ENCODE measurements at regions not wholly inside any gene's neighbourhood (a gene's known extent, or its start where the extent isn't known, plus 50 kb on each side); places are given as distances from the start of the nearest gene placed in this dataset.

- Histone ChIP-seq H3K27me3 (no peaks in the 10 kb centered on the region), H3K9me3 (peaks cover 4% of the 10 kb centered on the region), H3K4me3 (no peak overlapping the region), H3K36me3 (no peaks in the 10 kb centered on the region), H3K27ac (no peak overlapping the region), H3K4me1 (no peaks in the 10 kb centered on the region)
- no peak for DNase-seq (ENCODE audit: extremely low spot score in 2 of 2)
- TF ChIP-seq CTCF (IDR thresholded peaks at IDR 0.05) = no peak
- TF ChIP-seq POLR2A (IDR thresholded peaks at IDR 0.05) = no peak
- no peak for TF ChIP-seq POLR2AphosphoS5 (IDR thresholded peaks at IDR 0.05; ENCODE audit: insufficient read depth in 1 of 2, low read depth in 1 of 2)
- intact Hi-C loops (cut with DNase I) = no loop called here
These were observed 76.4 kb upstream of the GALNT17 start for GRCh38 chr7:71055504-71055903.

DNA sequence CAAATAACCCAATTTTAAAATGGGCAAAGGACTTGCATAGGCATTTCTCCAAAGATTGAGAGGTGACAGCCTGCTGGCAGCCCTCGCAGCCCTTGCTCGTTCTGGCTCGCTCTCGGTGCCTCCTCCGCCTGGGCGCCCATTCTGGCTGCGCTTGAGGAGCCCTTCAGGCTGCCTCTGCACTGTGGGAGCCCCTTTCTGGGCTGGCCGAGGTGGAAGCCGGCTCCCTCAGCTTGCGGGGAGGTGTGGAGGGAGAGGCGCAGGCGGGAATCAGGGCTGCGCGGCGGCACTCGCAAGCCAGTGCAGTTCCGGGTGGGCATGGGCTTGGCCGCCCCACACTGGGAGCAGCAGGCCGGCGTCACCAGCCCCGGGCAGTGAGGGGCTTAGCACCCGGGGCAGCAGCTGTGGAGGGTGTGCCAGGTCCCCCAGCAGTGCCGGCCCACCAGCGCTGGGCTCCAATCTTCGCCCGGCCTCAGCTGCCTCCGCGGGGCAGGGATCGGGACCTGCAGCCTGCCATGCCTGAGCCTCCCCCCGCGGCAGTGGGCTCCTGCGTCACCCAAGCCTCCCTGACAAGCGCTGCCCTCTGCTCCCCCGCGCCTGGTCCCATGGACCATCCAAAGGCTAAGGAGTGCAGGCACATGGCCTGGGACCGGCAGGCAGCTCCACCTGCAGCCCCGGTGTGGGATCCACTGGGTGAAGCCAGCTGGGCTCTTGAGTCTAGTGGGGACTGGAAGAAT lies 54.0 kb upstream of the GALNT17 start:
- intact Hi-C loops (cut with DNase I) = no loop called here
- Histone ChIP-seq H3K9me3 (peaks cover 11% of the 10 kb centered on the region), H3K27ac (no peak overlapping the region), H3K36me3 (no peaks in the 10 kb centered on the region), H3K4me3 (no peak overlapping the region), H3K27me3 (no peaks in the 10 kb centered on the region), H3K4me1 (no peaks in the 10 kb centered on the region)
- no peak for TF ChIP-seq POLR2AphosphoS5 (IDR thresholded peaks at IDR 0.05; ENCODE audit: insufficient read depth in 1 of 2, low read depth in 1 of 2)
- TF ChIP-seq POLR2A (IDR thresholded peaks at IDR 0.05) = no peak
- TF ChIP-seq CTCF (IDR thresholded peaks at IDR 0.05) = no peak
- no peak for DNase-seq (ENCODE audit: extremely low spot score in 2 of 2)

Measured in vagina (tissue), 2 donors.